ENCODE measurements at regions not wholly inside any gene's neighbourhood (a gene's known extent, or its start where the extent isn't known, plus 50 kb on each side); places are given as distances from the start of the nearest gene placed in this dataset.
"Not testable (repeated sequence)": the region's sequence is repeated elsewhere in the genome, so short reads cannot be mapped to it uniquely, and the experiment has no call there.

- no peak for DNase-seq
These were observed 437.2 kb upstream of the KLHL29 start for GRCh38 chr2:22947741-22948140.

- DNase-seq, result no peak
These were observed 434.5 kb upstream of the KLHL29 start for GRCh38 chr2:22950431-22950830.

GRCh38 chr2:22952656-22953225 lies 432.2 kb upstream of the KLHL29 start:
- DNase-seq, result no peak

- DNase-seq, result no peak
These were observed 427.5 kb upstream of the KLHL29 start for GRCh38 chr2:22957446-22957845.

- no peak for DNase-seq
These were observed 426.7 kb upstream of the KLHL29 start for GRCh38 chr2:22958308-22958707.

- no peak for DNase-seq
These were observed 417.2 kb upstream of the KLHL29 start for GRCh38 chr2:22967756-22968155.

GRCh38 chr2:22970284-22970975 lies 414.5 kb upstream of the KLHL29 start:
- DNase-seq, result no peak

- no peak for DNase-seq
These were observed 414.0 kb upstream of the KLHL29 start for GRCh38 chr2:22970991-22971390.

- DNase-seq, result no peak
These were observed 403.2 kb upstream of the KLHL29 start for GRCh38 chr2:22981785-22982184.

- not testable (repeated sequence) for DNase-seq
These were observed 400.8 kb upstream of the KLHL29 start for GRCh38 chr2:22984152-22984551.

- DNase-seq, result no peak
These were observed 394.7 kb upstream of the KLHL29 start for GRCh38 chr2:22990246-22990645.

- DNase-seq, result no peak
These were observed 393.1 kb upstream of the KLHL29 start for GRCh38 chr2:22991844-22992243.

GRCh38 chr2:22992441-22992840 lies 392.5 kb upstream of the KLHL29 start:
- no peak for DNase-seq

GRCh38 chr2:22993250-22993649 lies 391.7 kb upstream of the KLHL29 start:
- no peak for DNase-seq

GRCh38 chr2:22995576-22995975 lies 389.4 kb upstream of the KLHL29 start:
- DNase-seq, result no peak

- DNase-seq, result no peak
These were observed 388.1 kb upstream of the KLHL29 start for GRCh38 chr2:22996911-22997310.

GRCh38 chr2:22998359-22998758 lies 386.6 kb upstream of the KLHL29 start:
- DNase-seq, result no peak

GRCh38 chr2:22999951-23000350 lies 385.0 kb upstream of the KLHL29 start:
- no peak for DNase-seq

- DNase-seq, result no peak
These were observed 382.7 kb upstream of the KLHL29 start for GRCh38 chr2:23002234-23002633.

GRCh38 chr2:23005469-23005868 lies 379.5 kb upstream of the KLHL29 start:
- DNase-seq, result no peak

- no peak for DNase-seq
These were observed 377.2 kb upstream of the KLHL29 start for GRCh38 chr2:23007631-23008235.

GRCh38 chr2:23008440-23008839 lies 376.5 kb upstream of the KLHL29 start:
- no peak for DNase-seq

GRCh38 chr2:23008951-23009350 lies 376.0 kb upstream of the KLHL29 start:
- DNase-seq, result no peak

- DNase-seq, result no peak
These were observed 375.3 kb upstream of the KLHL29 start for GRCh38 chr2:23009545-23010149.

All from activated T-cell treated with anti-CD3 and anti-CD28 coated beads, Interleukin-2, amount 50 U/mL, for 1 hour (primary cell).